IPS-15b (cell line): ENCODE measurements at regions not wholly inside any gene's neighbourhood (a gene's known extent, or its start where the extent isn't known, plus 50 kb on each side); places are given as distances from the start of the nearest gene placed in this dataset.

Experiments
- H3K27me3 ChIP-seq: one replicate; pipeline ENCODE4 v1.6.1; 2013; ENCODE audit warnings: low read length; ENCODE audit not compliant: control insufficient read depth, insufficient read depth
- H3K36me3 ChIP-seq: one replicate; pipeline ENCODE4 v1.6.1; 2013; ENCODE audit warnings: low read length; ENCODE audit not compliant: control insufficient read depth, insufficient read depth
- H3K4me1 ChIP-seq: one replicate; pipeline ENCODE4 v1.6.1; 2013; ENCODE audit warnings: mild to moderate bottlenecking, low read length; ENCODE audit not compliant: control insufficient read depth, insufficient read depth
- H3K4me3 ChIP-seq: one replicate; pipeline ENCODE4 v1.5.1; 2013; ENCODE audit warnings: low read depth, low read length
- H3K9ac ChIP-seq: one replicate; pipeline ENCODE4 v1.6.1; 2013; ENCODE audit warnings: low read depth, mild to moderate bottlenecking, low read length
- H3K9me3 ChIP-seq: one replicate; pipeline ENCODE4 v1.6.1; 2013; ENCODE audit warnings: mild to moderate bottlenecking, low read length; ENCODE audit not compliant: control insufficient read depth, insufficient read depth

DNA sequence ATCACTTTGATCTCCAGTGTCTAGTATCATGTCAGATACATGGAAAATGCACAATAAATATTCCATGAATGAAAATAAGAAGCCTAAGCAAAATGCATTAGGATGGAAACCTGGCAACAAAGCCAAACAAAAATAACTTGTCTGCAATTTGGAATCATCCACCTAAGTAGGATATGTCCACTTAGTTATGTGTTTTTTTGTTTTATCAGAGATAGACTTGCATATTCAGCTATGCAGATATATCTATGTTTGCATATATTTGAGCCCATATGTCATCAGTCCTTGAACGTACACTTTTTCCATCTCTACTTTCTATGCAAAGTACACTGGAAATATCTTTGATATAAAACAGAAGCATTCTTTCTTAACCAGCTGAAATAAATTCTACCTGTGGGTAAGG, 707.1 kb downstream of the EFNA5 start:
- Histone ChIP-seq H3K9me3 (no peaks in the 10 kb centered on the region), H3K27me3 (no peaks in the 10 kb centered on the region), H3K4me1 (no peaks in the 10 kb centered on the region), H3K36me3 (no peaks in the 10 kb centered on the region), H3K4me3 (no peak overlapping the region), H3K9ac (no peak overlapping the region)

GRCh38 chr5:106962464-106963230, 708.1 kb downstream of the EFNA5 start:
- no peaks in the 10 kb centered on the region for H3K9me3 ChIP-seq
- H3K4me1 ChIP-seq: no peaks in the 10 kb centered on the region
- no peaks in the 10 kb centered on the region for H3K27me3 ChIP-seq
- H3K4me3 ChIP-seq: no peak overlapping the region
- H3K9ac ChIP-seq: no peak overlapping the region
- H3K36me3 ChIP-seq: no peaks in the 10 kb centered on the region

- Histone ChIP-seq H3K9me3 (no peaks in the 10 kb centered on the region), H3K36me3 (no peaks in the 10 kb centered on the region), H3K9ac (no peak overlapping the region), H3K4me1 (no peaks in the 10 kb centered on the region), H3K27me3 (no peaks in the 10 kb centered on the region), H3K4me3 (no peak overlapping the region)
Measured at GRCh38 chr5:106959387-106959786, 711.4 kb downstream of the EFNA5 start.

DNA sequence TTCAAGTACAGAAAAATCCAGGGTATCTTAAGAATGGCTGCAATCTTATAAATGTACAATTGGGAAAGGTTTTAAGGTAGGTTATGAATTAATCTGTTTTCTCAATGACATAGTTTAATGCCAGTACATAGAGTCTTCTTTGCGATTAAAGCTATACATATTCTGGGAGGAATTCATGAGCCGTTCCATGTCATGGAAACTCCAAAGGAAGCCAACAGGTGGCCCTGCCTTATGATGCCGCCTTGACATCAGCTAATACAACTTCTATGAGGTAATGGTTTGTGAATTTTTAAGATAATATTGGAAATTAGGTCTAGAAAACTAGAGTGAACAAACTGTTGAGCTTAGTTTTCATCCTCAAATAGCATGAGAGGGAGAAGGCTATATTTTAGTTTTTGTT, 713.4 kb downstream of the EFNA5 start:
- Histone ChIP-seq H3K4me3 (no peak overlapping the region), H3K9me3 (no peaks in the 10 kb centered on the region), H3K4me1 (no peaks in the 10 kb centered on the region), H3K27me3 (no peaks in the 10 kb centered on the region), H3K36me3 (no peaks in the 10 kb centered on the region), H3K9ac (no peak overlapping the region)

DNA sequence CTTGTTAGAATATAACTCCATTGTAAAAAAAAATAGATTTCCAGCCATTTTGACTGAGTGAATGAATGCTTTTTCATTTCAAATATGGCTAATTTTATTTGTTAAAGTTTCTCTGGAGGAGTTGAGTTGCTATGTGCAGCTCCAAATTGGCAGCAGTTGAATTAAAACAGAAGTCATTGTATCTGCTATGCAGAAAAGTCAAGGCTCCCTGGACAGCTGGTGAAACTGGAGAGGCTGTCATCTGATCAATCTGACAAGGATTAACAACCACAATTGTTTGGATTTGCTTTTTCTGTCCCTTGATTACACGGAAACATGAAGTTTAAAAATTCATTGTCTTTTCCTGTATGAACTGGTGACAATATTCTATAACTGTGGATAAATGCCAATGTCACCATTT, 713.9 kb downstream of the EFNA5 start:
- Histone ChIP-seq H3K9ac (no peak overlapping the region), H3K4me3 (no peak overlapping the region), H3K9me3 (no peaks in the 10 kb centered on the region), H3K36me3 (no peaks in the 10 kb centered on the region), H3K4me1 (no peaks in the 10 kb centered on the region), H3K27me3 (no peaks in the 10 kb centered on the region)

- no peaks in the 10 kb centered on the region for H3K9me3 ChIP-seq
- no peaks in the 10 kb centered on the region for H3K4me1 ChIP-seq
Measured at GRCh38 chr5:106956187-106956586, 714.5 kb downstream of the EFNA5 start.

DNA sequence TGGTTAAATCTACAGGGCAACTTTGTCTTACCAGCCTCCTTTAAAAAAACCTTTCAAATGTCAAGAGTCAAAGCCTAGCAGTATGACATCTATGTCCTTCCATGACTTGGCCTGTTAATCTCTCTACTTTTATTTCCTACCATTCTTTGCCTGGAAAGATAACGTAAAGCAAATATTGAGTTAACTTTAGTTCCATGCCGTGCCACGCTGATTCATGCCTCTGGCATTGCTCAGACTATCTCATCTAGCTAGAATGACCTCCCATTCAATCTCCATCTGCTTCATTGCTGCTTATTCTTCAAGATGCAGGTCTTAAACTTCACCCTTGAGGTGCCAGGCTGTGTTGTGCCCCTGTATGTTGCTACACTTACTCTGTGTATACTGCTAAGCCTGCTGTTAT, 729.8 kb downstream of the EFNA5 start:
- Histone ChIP-seq H3K4me1 (no peaks in the 10 kb centered on the region), H3K4me3 (no peak overlapping the region), H3K36me3 (no peaks in the 10 kb centered on the region), H3K27me3 (no peaks in the 10 kb centered on the region), H3K9ac (no peak overlapping the region), H3K9me3 (no peaks in the 10 kb centered on the region)

More at GRCh38 chr5:106956187-106956586, 714.5 kb downstream of the EFNA5 start:
- Histone ChIP-seq H3K4me3 (no peak overlapping the region), H3K36me3 (no peaks in the 10 kb centered on the region), H3K27me3 (no peaks in the 10 kb centered on the region), H3K9ac (no peak overlapping the region)

DNA sequence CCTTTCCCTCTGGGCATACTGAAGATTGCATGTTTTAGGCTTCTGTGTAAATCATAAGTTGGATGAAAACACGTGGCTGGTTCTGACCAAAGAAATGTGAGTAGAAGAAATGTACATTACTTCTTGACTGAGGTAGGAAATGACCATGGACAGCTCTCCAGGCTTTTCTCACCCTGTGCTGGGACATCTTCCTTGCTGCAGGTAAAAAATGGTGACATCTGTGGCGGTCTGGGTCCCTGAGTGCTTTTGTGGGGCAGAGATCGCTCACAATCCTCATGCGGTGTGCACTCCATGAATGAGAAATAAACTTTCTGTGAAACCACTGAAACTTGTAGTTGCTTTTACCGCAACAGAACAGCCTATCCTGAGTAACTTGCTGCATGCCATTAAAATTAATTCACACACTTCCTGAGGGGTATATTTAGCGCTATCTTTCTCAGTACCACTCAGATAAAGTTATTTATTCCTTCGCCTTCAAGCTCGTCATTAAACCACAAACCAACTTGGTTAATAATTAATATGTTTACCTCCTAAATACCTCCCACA, 730.4 kb downstream of the EFNA5 start:
- H3K4me1 ChIP-seq: no peaks in the 10 kb centered on the region
- H3K4me3 ChIP-seq: no peak overlapping the region
- H3K9me3 ChIP-seq: no peaks in the 10 kb centered on the region
- no peaks in the 10 kb centered on the region for H3K36me3 ChIP-seq
- no peaks in the 10 kb centered on the region for H3K27me3 ChIP-seq
- no peak overlapping the region for H3K9ac ChIP-seq

- Histone ChIP-seq H3K9ac (no peak overlapping the region), H3K27me3 (no peaks in the 10 kb centered on the region), H3K9me3 (no peaks in the 10 kb centered on the region), H3K4me1 (no peaks in the 10 kb centered on the region), H3K4me3 (no peak overlapping the region), H3K36me3 (no peaks in the 10 kb centered on the region)
Measured at GRCh38 chr5:106923409-106923808, 747.3 kb downstream of the EFNA5 start.

DNA sequence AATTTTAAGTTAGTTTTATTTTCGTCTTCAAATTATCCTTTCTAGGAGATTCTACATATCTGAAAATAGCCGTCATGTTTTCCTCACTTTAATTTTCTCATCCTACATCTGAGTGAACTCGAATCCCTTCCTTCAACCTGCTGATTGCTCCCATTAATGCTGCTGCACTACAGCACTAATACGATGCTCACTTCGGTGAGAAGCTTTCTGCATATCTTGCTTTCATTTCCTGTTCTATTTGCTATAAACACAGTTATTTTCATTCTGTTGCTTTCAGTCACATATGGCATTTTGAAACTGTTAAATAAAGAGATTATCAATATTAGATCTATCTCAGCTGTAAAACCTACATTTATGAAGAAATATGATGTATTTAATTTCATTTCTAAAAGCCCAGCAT, 749.2 kb downstream of the EFNA5 start:
- no peaks in the 10 kb centered on the region for H3K27me3 ChIP-seq
- no peaks in the 10 kb centered on the region for H3K4me1 ChIP-seq
- H3K4me3 ChIP-seq: no peak overlapping the region
- no peaks in the 10 kb centered on the region for H3K36me3 ChIP-seq
- no peaks in the 10 kb centered on the region for H3K9me3 ChIP-seq
- no peak overlapping the region for H3K9ac ChIP-seq

DNA sequence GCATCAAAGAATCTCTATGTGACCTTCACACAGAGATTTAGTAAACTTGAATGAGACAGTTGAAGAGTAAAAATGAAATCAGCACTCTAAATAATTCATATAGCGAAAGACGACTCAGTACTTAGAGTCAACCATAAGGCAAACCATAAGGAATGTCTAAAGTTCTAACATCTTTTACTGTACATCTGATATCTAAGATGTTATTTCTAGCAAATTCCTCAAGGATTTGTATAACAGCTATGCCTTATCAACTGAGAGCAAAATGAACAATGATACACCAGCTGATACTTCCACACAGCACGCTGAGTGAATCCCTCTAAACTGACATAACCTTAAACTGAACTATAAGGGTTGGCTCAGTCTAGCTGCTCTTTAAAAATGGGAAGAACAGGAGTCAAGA, 760.3 kb downstream of the EFNA5 start:
- Histone ChIP-seq H3K27me3 (no peaks in the 10 kb centered on the region), H3K4me1 (peaks cover 3% of the 10 kb centered on the region), H3K4me3 (no peak overlapping the region), H3K36me3 (no peaks in the 10 kb centered on the region), H3K9me3 (no peaks in the 10 kb centered on the region), H3K9ac (no peak overlapping the region)

DNA sequence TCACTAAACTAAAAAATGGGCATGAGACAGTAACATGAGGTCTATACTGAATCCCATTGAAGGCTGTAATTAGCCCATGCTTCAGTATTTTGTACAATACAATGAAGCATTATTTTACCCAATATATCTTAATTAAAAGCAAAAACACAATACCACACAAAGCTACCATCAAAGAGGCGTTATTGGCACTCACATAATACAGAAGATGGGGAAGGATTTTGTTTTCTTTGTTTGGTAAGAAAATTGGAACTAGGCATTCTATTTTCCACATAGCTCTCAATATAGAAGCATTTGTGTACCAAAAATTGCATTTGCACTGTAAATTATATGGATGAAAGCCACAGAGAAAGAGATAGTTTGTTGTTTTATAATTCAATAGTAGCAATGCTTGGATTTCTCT, 761.0 kb downstream of the EFNA5 start:
- H3K36me3 ChIP-seq: no peaks in the 10 kb centered on the region
- H3K9me3 ChIP-seq: no peaks in the 10 kb centered on the region
- H3K4me3 ChIP-seq: no peak overlapping the region
- no peaks in the 10 kb centered on the region for H3K27me3 ChIP-seq
- no peak overlapping the region for H3K9ac ChIP-seq
- peaks cover 6% of the 10 kb centered on the region for H3K4me1 ChIP-seq
